Cardiac muscle cell (in vitro differentiated cells and primary cell): ENCODE measurements at regions not wholly inside any gene's neighbourhood (a gene's known extent, or its start where the extent isn't known, plus 50 kb on each side); places are given as distances from the start of the nearest gene placed in this dataset.

ENCODE experiments used
- DNase-seq, 2 donors: peaks; one replicate each; pipeline versions ENCODE4 v3.0.0 to v3.0.0-alpha.2; 2010 to 2017; ENCODE audit warnings: low read depth in 1 of 2, low spot score in 1 of 2
- H3K27ac ChIP-seq: fragments of 200-600 bp; sonication (generic); 2 replicates; pipeline ENCODE4 v1.5.1; 2016
- H3K27me3 ChIP-seq: fragments of 200-600 bp; sonication (generic); 2 replicates; pipeline ENCODE4 v1.6.0; 2016; ENCODE audit warnings: control low read depth
- H3K36me3 ChIP-seq: fragments of 200-600 bp; sonication (generic); 2 replicates; pipeline ENCODE4 v1.5.1; 2016; ENCODE audit warnings: control low read depth
- H3K4me1 ChIP-seq: fragments of 200-600 bp; sonication (generic); 2 replicates; pipeline ENCODE4 v1.8.1; 2017; ENCODE audit warnings: low read depth, mild to moderate bottlenecking, mixed run types
- H3K4me3 ChIP-seq: fragments of 200-600 bp; sonication (generic); 2 replicates; pipeline ENCODE4 v1.5.1; 2016; ENCODE audit warnings: mild to moderate bottlenecking
- H3K9me3 ChIP-seq: fragments of 200-600 bp; sonication (generic); 2 replicates; pipeline ENCODE4 v1.5.1; 2017; ENCODE audit warnings: low read depth, mild to moderate bottlenecking, control low read depth
- CTCF ChIP-seq: IDR thresholded peaks from 2 replicates; pipeline ENCODE4 v1.5.1; 2012; ENCODE audit warnings: low read depth, mild to moderate bottlenecking, low read length

DNA sequence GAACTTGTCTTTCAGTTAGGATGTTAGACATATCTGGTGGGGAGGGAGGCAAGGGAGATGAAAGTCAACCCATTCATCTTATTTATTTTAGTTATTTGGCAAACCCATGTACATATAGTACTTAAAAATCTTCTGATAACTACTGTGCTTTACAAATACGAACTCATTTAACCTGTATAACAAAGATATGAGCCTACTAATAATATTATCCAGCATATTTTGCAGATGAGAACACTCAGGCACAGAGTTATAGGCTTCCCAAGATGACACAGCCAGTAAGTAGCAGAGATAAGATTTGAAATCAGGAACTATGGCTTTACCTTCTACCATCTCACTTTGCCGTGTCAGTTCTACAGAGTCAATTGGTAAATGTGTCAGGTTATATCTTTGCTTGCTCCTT, 262.6 kb upstream of the DOK6 start:
- DNase-seq = no peak
- Histone ChIP-seq H3K4me1 (peaks cover 12% of the 10 kb centered on the region), H3K4me3 (no peak overlapping the region), H3K9me3 (no peaks in the 10 kb centered on the region), H3K27ac (no peak overlapping the region), H3K27me3 (no peaks in the 10 kb centered on the region), H3K36me3 (no peaks in the 10 kb centered on the region)
- TF ChIP-seq CTCF = no peak

GRCh38 chr18:69143084-69143483, 257.6 kb upstream of the DOK6 start:
- Histone ChIP-seq H3K27ac (no peak overlapping the region), H3K9me3 (no peaks in the 10 kb centered on the region), H3K27me3 (no peaks in the 10 kb centered on the region), H3K4me3 (no peak overlapping the region), H3K36me3 (no peaks in the 10 kb centered on the region), H3K4me1 (no peaks in the 10 kb centered on the region)
- no peak for DNase-seq
- TF ChIP-seq CTCF = no peak

- Histone ChIP-seq H3K9me3 (no peaks in the 10 kb centered on the region), H3K4me3 (no peak overlapping the region), H3K27me3 (no peaks in the 10 kb centered on the region), H3K4me1 (no peaks in the 10 kb centered on the region), H3K27ac (no peak overlapping the region), H3K36me3 (no peaks in the 10 kb centered on the region)
- DNase-seq = no peak
- no peak for TF ChIP-seq CTCF
These were observed 248.3 kb upstream of the DOK6 start for GRCh38 chr18:69152436-69152835.

DNA sequence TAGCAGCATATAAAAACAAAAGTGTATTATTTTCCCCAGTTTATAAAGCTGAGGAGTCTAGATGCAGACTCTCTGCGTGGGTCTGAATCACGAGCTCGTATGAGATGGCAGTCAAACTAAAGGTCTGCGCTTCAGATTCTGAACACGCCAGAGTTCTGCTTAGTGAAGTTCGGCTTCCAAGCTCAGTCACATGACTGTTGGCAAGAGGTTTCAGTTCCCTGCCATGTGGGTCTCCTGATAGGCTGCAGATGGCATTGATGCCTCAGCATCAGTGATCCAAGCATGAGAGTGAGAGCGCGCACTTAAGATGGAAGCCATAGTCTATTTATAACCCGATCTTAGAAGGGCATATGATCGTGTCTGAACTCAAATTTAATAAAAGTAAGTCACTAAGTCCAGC, 242.8 kb upstream of the DOK6 start:
- Histone ChIP-seq H3K4me1 (peaks cover 11% of the 10 kb centered on the region), H3K27me3 (no peaks in the 10 kb centered on the region), H3K36me3 (no peaks in the 10 kb centered on the region), H3K4me3 (no peak overlapping the region), H3K27ac (no peak overlapping the region), H3K9me3 (no peaks in the 10 kb centered on the region)
- no peak for TF ChIP-seq CTCF
- DNase-seq = no peak

- Histone ChIP-seq H3K27me3 (no peaks in the 10 kb centered on the region), H3K4me3 (no peak overlapping the region), H3K4me1 (peaks cover 11% of the 10 kb centered on the region), H3K27ac (no peak overlapping the region), H3K9me3 (peaks cover under 1% of the 10 kb centered on the region), H3K36me3 (no peaks in the 10 kb centered on the region)
- no peak for TF ChIP-seq CTCF
- no peak for DNase-seq
These were observed 241.7 kb upstream of the DOK6 start for GRCh38 chr18:69158944-69159343.
